Endothelial cell of umbilical vein (primary cell): ENCODE measurements at regions not wholly inside any gene's neighbourhood (a gene's known extent, or its start where the extent isn't known, plus 50 kb on each side); places are given as distances from the start of the nearest gene placed in this dataset.

Experiments
- BruUV-seq: library from RNA; stranded (reverse); fragments of 400-500 nt; replicated peaks from 2 replicates; lab custom pipeline; 2021; lab: Mats Ljungman, UMichigan
- CTCF ChIA-PET: fragments of 300-600, 350-600 bp; sonication (Branson Sonifier 250); formaldehyde crosslinking; loops from one replicate; lab custom pipeline; 2021; ENCODE audit warnings: antibody characterized with exemption, inconsistent platforms; lab: Charles Lee
- POLR2A ChIA-PET: fragments of 300-600, 350-600 bp; sonication (Branson Sonifier 250); formaldehyde crosslinking; loops from one replicate; lab custom pipeline; 2021; ENCODE audit warnings: antibody characterized with exemption, inconsistent platforms; lab: Charles Lee
- DNase-seq: peaks from one replicate; pipeline ENCODE4 v3.0.0-alpha.2; 2011; ENCODE audit warnings: low read depth, low spot score
- FAIRE-seq: peaks from 2 replicates; lab custom pipeline; 2011; peaks lifted over from hg19 to GRCh38; lab: Jason Lieb, UNC
- H2AFZ ChIP-seq: 2 replicates; pipeline ENCODE4 v1.6.0; 2012; ENCODE audit warnings: low read depth, low read length, control low read depth, inconsistent platforms
- H3K27ac ChIP-seq: 2 replicates; pipeline ENCODE4 v1.5.1; 2011; ENCODE audit warnings: low read depth, mild to moderate bottlenecking, control low read depth, low read length, moderate library complexity; ENCODE audit not compliant: insufficient read depth
- H3K27me3 ChIP-seq, 2 experiments: 2 replicates each; pipeline versions ENCODE4 v1.6.0 to v1.6.1; 2011; ENCODE audit warnings: low read length in 2 of 2, mixed read lengths in 1 of 2; ENCODE audit not compliant: control insufficient read depth in 2 of 2, insufficient read depth in 2 of 2
- H3K36me3 ChIP-seq, 2 experiments: 2 replicates in 1 of 2; 3 replicates in 1 of 2; pipeline ENCODE4 v1.5.1; 2011; ENCODE audit warnings: low read length in 2 of 2, mild to moderate bottlenecking in 1 of 2, moderate library complexity in 1 of 2; ENCODE audit not compliant: control insufficient read depth in 2 of 2, insufficient read depth in 2 of 2; ENCODE audit errors: extremely low read depth in 1 of 2
- H3K4me1 ChIP-seq: 3 replicates; pipeline ENCODE4 v1.5.1; 2011; ENCODE audit warnings: mild to moderate bottlenecking, low read length; ENCODE audit not compliant: control insufficient read depth, insufficient read depth; ENCODE audit errors: extremely low read depth
- H3K4me2 ChIP-seq: 2 replicates; pipeline ENCODE4 v1.6.1; 2011; ENCODE audit warnings: low read length, control low read depth, mixed read lengths; ENCODE audit not compliant: insufficient read depth
- H3K4me3 ChIP-seq, 3 experiments: fragments of 200-600 bp in 1 of 3; sonication (generic), shearing (Covaris generic) in 1 of 3; replicated peaks in 1 of 3; 2 replicates each; pipeline ENCODE4 v1.5.1; 2011 to 2016; ENCODE audit warnings: control low read depth in 3 of 3, low read length in 3 of 3, mild to moderate bottlenecking in 2 of 3, inconsistent platforms in 1 of 3, low read depth in 1 of 3, moderate library complexity in 1 of 3; ENCODE audit not compliant: insufficient read depth in 1 of 3
- H3K79me2 ChIP-seq: 2 replicates; pipeline ENCODE4 v1.6.0; 2012; ENCODE audit warnings: low read length, inconsistent platforms; ENCODE audit not compliant: control insufficient read depth, insufficient read depth
- H3K9ac ChIP-seq: replicated peaks from 2 replicates; pipeline ENCODE3; 2011; ENCODE audit warnings: low read length, control low read depth; ENCODE audit not compliant: insufficient read depth; ENCODE audit errors: extremely low read depth
- H3K9me1 ChIP-seq: replicated peaks from 3 replicates; pipeline ENCODE4 v1.6.0; 2011; ENCODE audit warnings: mild to moderate bottlenecking, low read length; ENCODE audit not compliant: control insufficient read depth, insufficient read depth; ENCODE audit errors: extremely low read depth
- H3K9me3 ChIP-seq: replicated peaks from 2 replicates; pipeline ENCODE4 v1.5.1; 2012; ENCODE audit warnings: low read length, inconsistent platforms; ENCODE audit not compliant: control insufficient read depth, insufficient read depth
- H4K20me1 ChIP-seq: replicated peaks from 2 replicates; pipeline ENCODE3; 2011; ENCODE audit warnings: mild to moderate bottlenecking, low read length; ENCODE audit not compliant: control insufficient read depth, insufficient read depth; ENCODE audit errors: extremely low read depth
- EZH2 ChIP-seq: IDR thresholded peaks from 2 replicates; pipeline ENCODE4 v1.6.1; 2012; ENCODE audit warnings: borderline replicate concordance, low read depth, mild to moderate bottlenecking, moderate library complexity, low read length, inconsistent platforms; ENCODE audit not compliant: severe bottlenecking
- FOS ChIP-seq: IDR thresholded peaks from 2 replicates; pipeline ENCODE4 v1.6.1; 2011; ENCODE audit warnings: mild to moderate bottlenecking, low read length, moderate library complexity, borderline replicate concordance; ENCODE audit not compliant: insufficient read depth
- MAX ChIP-seq: IDR thresholded peaks from 2 replicates; pipeline ENCODE4 v1.6.1; 2011; ENCODE audit not compliant: insufficient read depth, insufficient read length
- POLR2AphosphoS5 ChIP-seq: IDR thresholded peaks from 2 replicates; pipeline ENCODE4 v1.6.1; 2012; ENCODE audit warnings: low read depth, mild to moderate bottlenecking, control low read depth, low read length, moderate library complexity; ENCODE audit not compliant: insufficient read depth
- dilution Hi-C: fragments of 300-500 bp; cut with MboI; formaldehyde crosslinking; loops from one replicate; pipeline ENCODE4 v1.15.0; 2019; ENCODE audit warnings: low sequenced_read_pairs; ENCODE audit not compliant: extremely low pct_ligation_motif_present
- intact Hi-C: fragments of 100-400 bp; cut with micrococcal nuclease; formaldehyde crosslinking; loops from one replicate; pipeline ENCODE4 v1.10.0; 2022
- TF ChIP-seq, protein P1 (sequence below), 2 donors: IDR thresholded peaks; 1 replicate in 1 of 2; 2 replicates in 1 of 2; pipeline ENCODE4 v1.5.1; 2011; ENCODE audit warnings: low read length in 2 of 2, mild to moderate bottlenecking in 2 of 2, moderate library complexity in 2 of 2, control low read depth in 1 of 2, inconsistent platforms in 1 of 2, low read depth in 1 of 2; ENCODE audit not compliant: insufficient read depth in 1 of 2; ENCODE audit errors: extremely low read depth in 1 of 2

DNA sequence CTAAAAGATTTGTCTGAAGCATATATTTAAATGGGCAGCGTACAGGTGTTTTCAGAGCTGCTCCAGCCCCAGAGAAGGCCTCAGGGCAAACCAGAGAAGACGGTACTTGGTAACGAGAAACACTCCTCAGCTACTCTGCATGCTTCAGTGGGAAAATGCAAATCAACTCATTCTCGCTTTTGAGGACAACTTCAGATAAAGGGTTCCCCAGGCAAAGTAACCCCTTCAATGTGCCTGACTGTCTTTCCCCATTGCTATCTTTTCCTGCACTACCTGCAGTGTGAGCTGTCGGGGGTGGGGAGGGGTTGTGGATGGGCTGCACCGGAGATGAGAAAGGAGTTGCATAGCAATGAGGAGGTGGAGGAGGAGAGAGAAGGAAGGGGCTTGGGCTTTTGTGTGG is 339.7 kb upstream of the CLINT1 start:
- H2AFZ ChIP-seq = no peak overlapping the region
- dilution Hi-C loops (no loop called here), intact Hi-C loops (no loop called here)
- DNase-seq (no peak), FAIRE-seq (no peak)
- BruUV-seq = no TSS peak
- POLR2A ChIA-PET = no interaction called here
- H4K20me1 ChIP-seq = no peaks in the 10 kb centered on the region
- H3K79me2 ChIP-seq = no peaks in the 10 kb centered on the region
- no peaks in the 10 kb centered on the region for H3K36me3 ChIP-seq
- H3K9me3 ChIP-seq = no peaks in the 10 kb centered on the region
- no peak overlapping the region for H3K4me3 ChIP-seq
- CTCF ChIA-PET = no interaction called here
- H3K27ac ChIP-seq = no peak overlapping the region
- H3K4me2 ChIP-seq = no peak overlapping the region
- H3K27me3 ChIP-seq = no peaks in the 10 kb centered on the region
- H3K9ac ChIP-seq = no peak overlapping the region
- no peaks in the 10 kb centered on the region for H3K9me1 ChIP-seq
- no peaks in the 10 kb centered on the region for H3K4me1 ChIP-seq
- TF ChIP-seq FOS (no peak), POLR2AphosphoS5 (no peak), EZH2 (no peak), MAX (no peak)
- TF ChIP-seq, protein P1, sequence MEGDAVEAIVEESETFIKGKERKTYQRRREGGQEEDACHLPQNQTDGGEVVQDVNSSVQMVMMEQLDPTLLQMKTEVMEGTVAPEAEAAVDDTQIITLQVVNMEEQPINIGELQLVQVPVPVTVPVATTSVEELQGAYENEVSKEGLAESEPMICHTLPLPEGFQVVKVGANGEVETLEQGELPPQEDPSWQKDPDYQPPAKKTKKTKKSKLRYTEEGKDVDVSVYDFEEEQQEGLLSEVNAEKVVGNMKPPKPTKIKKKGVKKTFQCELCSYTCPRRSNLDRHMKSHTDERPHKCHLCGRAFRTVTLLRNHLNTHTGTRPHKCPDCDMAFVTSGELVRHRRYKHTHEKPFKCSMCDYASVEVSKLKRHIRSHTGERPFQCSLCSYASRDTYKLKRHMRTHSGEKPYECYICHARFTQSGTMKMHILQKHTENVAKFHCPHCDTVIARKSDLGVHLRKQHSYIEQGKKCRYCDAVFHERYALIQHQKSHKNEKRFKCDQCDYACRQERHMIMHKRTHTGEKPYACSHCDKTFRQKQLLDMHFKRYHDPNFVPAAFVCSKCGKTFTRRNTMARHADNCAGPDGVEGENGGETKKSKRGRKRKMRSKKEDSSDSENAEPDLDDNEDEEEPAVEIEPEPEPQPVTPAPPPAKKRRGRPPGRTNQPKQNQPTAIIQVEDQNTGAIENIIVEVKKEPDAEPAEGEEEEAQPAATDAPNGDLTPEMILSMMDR (IDR thresholded peaks at IDR 0.05; ENCODE audit: extremely low read depth in 1 of 2, insufficient read depth in 1 of 2, low read depth in 1 of 2, low read length in 2 of 2) = no peak
